ENCODE measurements at regions not wholly inside any gene's neighbourhood (a gene's known extent, or its start where the extent isn't known, plus 50 kb on each side); places are given as distances from the start of the nearest gene placed in this dataset.

GRCh38 chr10:9986786-9987185, 1030.9 kb upstream of the CELF2 start:
- Histone ChIP-seq H3K27me3 (no peaks in the 10 kb centered on the region), H3K36me3 (no peaks in the 10 kb centered on the region), H3K4me3 (replicated peaks in 1 of 3) (no peak overlapping the region), H3K27ac (no peak overlapping the region), H3K9me3 (no peaks in the 10 kb centered on the region), H3K4me1 (no peaks in the 10 kb centered on the region)
- WGBS, 2 donors = 90 to 95% methylated on average over 3 of the region's 3 CpGs
- TF ChIP-seq POLR2A (IDR thresholded peaks at IDR 0.05) (no peak), CTCF (IDR thresholded peaks at IDR 0.05) (no peak)
- intact Hi-C loops (cut with DNase I) = no loop called here
- no peak for DNase-seq

GRCh38 chr10:9987197-9987596, 1030.5 kb upstream of the CELF2 start:
- Histone ChIP-seq H3K4me3 (replicated peaks in 1 of 3) (no peak overlapping the region), H3K36me3 (no peaks in the 10 kb centered on the region), H3K9me3 (no peaks in the 10 kb centered on the region), H3K27me3 (no peaks in the 10 kb centered on the region), H3K27ac (no peak overlapping the region), H3K4me1 (no peaks in the 10 kb centered on the region)
- TF ChIP-seq CTCF (IDR thresholded peaks at IDR 0.05) (no peak), POLR2A (IDR thresholded peaks at IDR 0.05) (no peak)
- WGBS, 2 donors = 77 to 81% methylated on average over 5 of the region's 5 CpGs
- no peak for DNase-seq
- intact Hi-C loops (cut with DNase I) = no loop called here

- Histone ChIP-seq H3K4me1 (no peaks in the 10 kb centered on the region), H3K9me3 (no peaks in the 10 kb centered on the region), H3K4me3 (replicated peaks in 1 of 3) (no peak overlapping the region), H3K36me3 (no peaks in the 10 kb centered on the region), H3K27me3 (no peaks in the 10 kb centered on the region), H3K27ac (no peak overlapping the region)
- 34 to 44% methylated on average over 11 of the region's 11 CpGs for WGBS, 2 donors
- TF ChIP-seq POLR2A (IDR thresholded peaks at IDR 0.05) (no peak), CTCF (IDR thresholded peaks at IDR 0.05) (no peak)
- intact Hi-C loops (cut with DNase I) = no loop called here
- DNase-seq = no peak
Measured at GRCh38 chr10:9992661-9993060, 1025.0 kb upstream of the CELF2 start.

- DNase-seq = no peak
- TF ChIP-seq CTCF (IDR thresholded peaks at IDR 0.05) (no peak), POLR2A (IDR thresholded peaks at IDR 0.05) (no peak)
- Histone ChIP-seq H3K9me3 (no peaks in the 10 kb centered on the region), H3K27me3 (no peaks in the 10 kb centered on the region), H3K4me1 (no peaks in the 10 kb centered on the region), H3K27ac (no peak overlapping the region), H3K4me3 (replicated peaks in 1 of 3) (no peak overlapping the region), H3K36me3 (no peaks in the 10 kb centered on the region)
- intact Hi-C loops (cut with DNase I) = no loop called here
- WGBS, 2 donors = 78 to 84% methylated on average over 3 of the region's 3 CpGs
Measured at GRCh38 chr10:9994131-9994530, 1023.5 kb upstream of the CELF2 start.

GRCh38 chr10:9999627-10000026, 1018.0 kb upstream of the CELF2 start:
- Histone ChIP-seq H3K4me1 (no peaks in the 10 kb centered on the region), H3K36me3 (no peaks in the 10 kb centered on the region), H3K27me3 (no peaks in the 10 kb centered on the region), H3K9me3 (no peaks in the 10 kb centered on the region), H3K4me3 (replicated peaks in 1 of 3) (no peak overlapping the region), H3K27ac (no peak overlapping the region)
- TF ChIP-seq POLR2A (IDR thresholded peaks at IDR 0.05) (no peak), CTCF (IDR thresholded peaks at IDR 0.05) (no peak)
- WGBS, 2 donors = 83 to 88% methylated on average over 5 of the region's 5 CpGs
- intact Hi-C loops (cut with DNase I) = no loop called here
- DNase-seq = no peak

Measured in thyroid gland (tissue), 4 donors.